ENCODE measurements at regions not wholly inside any gene's neighbourhood (a gene's known extent, or its start where the extent isn't known, plus 50 kb on each side); places are given as distances from the start of the nearest gene placed in this dataset.

DNA sequence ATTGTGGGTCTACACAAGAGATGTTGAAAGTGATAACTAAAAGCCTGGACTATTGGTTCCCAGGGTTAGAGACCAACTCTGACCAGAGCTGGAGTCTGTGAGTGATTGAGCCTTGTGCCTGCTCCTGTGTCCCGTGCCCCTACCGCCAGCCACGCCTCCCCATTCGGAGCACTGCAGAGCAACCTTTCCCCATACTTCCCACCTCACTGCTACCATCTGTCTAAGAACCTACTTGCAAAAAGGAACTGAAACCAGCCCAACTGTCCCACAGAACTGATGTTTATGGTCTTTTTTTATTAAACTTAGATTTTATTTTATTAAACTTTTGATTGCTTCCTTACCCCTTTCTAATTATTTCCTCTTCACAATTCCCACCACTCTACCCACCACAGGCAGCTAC, 300.3 kb upstream of the MGAT5 start:
- Histone ChIP-seq H3K56ac (ENCODE audit: extremely low read depth, insufficient read depth, low read length) (no peak overlapping the region), H3K4me2 (ENCODE audit: low read depth, low read length) (no peak overlapping the region), H4K20me1 (ENCODE audit: insufficient read depth, low read length) (no peaks in the 10 kb centered on the region), H2AFZ (replicated peaks; ENCODE audit: low read length, poor library complexity) (no peak overlapping the region), H3K9me1 (ENCODE audit: insufficient read depth, low read length) (no peaks in the 10 kb centered on the region), H2AK5ac (ENCODE audit: low read depth, low read length) (no peak overlapping the region), H3K27me3 (ENCODE audit: control insufficient read depth, insufficient read depth, low read length) (peaks cover 7% of the 10 kb centered on the region; the same call in 1 of the 2 replicates), H4K91ac (ENCODE audit: insufficient read depth, low read depth, low read length) (no peak overlapping the region), H3K9ac (ENCODE audit: low read depth, low read length) (no peak overlapping the region), H3K27ac (ENCODE audit: insufficient read depth, low read length) (no peak overlapping the region), H3K36me3 (ENCODE audit: control insufficient read depth, insufficient read depth, low read length) (no peaks in the 10 kb centered on the region), H2BK20ac (ENCODE audit: low read depth, low read length) (no peak overlapping the region), H2BK15ac (ENCODE audit: low read depth, low read length) (no peak overlapping the region), H4K8ac (ENCODE audit: low read depth in 2 of 2, low read length in 2 of 2) (no peak overlapping the region), H3K4me1 (ENCODE audit: control insufficient read depth, insufficient read depth, low read length) (no peaks in the 10 kb centered on the region), H2BK5ac (ENCODE audit: low read depth, low read length, poor library complexity, severe bottlenecking) (no peak overlapping the region), H3K79me1 (ENCODE audit: low read depth in 1 of 2, low read length in 2 of 2) (no peaks in the 10 kb centered on the region), H3K9me3 (ENCODE audit: control insufficient read depth, insufficient read depth, low read length) (no peaks in the 10 kb centered on the region), H2BK120ac (ENCODE audit: low read depth, low read length) (no peak overlapping the region), H2AK9ac (replicated peaks; ENCODE audit: low read depth, low read length, poor library complexity) (no peak overlapping the region), H3K23ac (ENCODE audit: low read depth, low read length) (no peak overlapping the region), H3K4ac (ENCODE audit: low read depth, low read length) (no peak overlapping the region), H3K14ac (replicated peaks; ENCODE audit: low read depth, low read length) (no peak overlapping the region), H3K4me3 (ENCODE audit: insufficient read depth, low read depth, low read length) (no peak overlapping the region), H4K5ac (ENCODE audit: low read depth, low read length) (no peak overlapping the region), H3K18ac (ENCODE audit: low read depth, low read length) (no peak overlapping the region)
- dilution Hi-C loops (cut with HindIII; ENCODE audit: low sequenced_read_pairs, unreplicated experiment) (no loop called here), intact Hi-C loops (cut with micrococcal nuclease) (no loop called here), in situ Hi-C loops (cut with MboI; ENCODE audit: low sequenced_read_pairs) (no loop called here)
- no CpG with 5 or more reads among the region's 4 CpGs for WGBS, 2 experiments (ENCODE audit: extremely low coverage in 2 of 2, insufficient read length in 1 of 2)
- no peak for ATAC-seq (ENCODE audit: low read depth)
- BruUV-seq (replicated peaks), result no TSS peak
- POLR2A ChIA-PET (ENCODE audit: unreplicated experiment), result no interaction called here
- DNase-seq, result no peak
- no peak for TF ChIP-seq USF2 (IDR thresholded peaks at IDR 0.05; ENCODE audit: low read depth, low read length)
- no peak for TF ChIP-seq CHD1 (IDR thresholded peaks at IDR 0.05; ENCODE audit: low read depth, low read length)
- TF ChIP-seq RAD21 (IDR thresholded peaks at IDR 0.05; ENCODE audit: low read length), result no peak
- no peak for TF ChIP-seq RFX5 (IDR thresholded peaks at IDR 0.05; ENCODE audit: low read depth, low read length)
- TF ChIP-seq MAFK (IDR thresholded peaks at IDR 0.05; ENCODE audit: low read depth, low read length), result no peak
- CTCF ChIA-PET, result no interaction called here
